ENCODE measurements at regions not wholly inside any gene's neighbourhood (a gene's known extent, or its start where the extent isn't known, plus 50 kb on each side); places are given as distances from the start of the nearest gene placed in this dataset.

- ChIA-PET CTCF (no interaction called here), POLR2A (no interaction called here)
- no peak for TF ChIP-seq CTCF (IDR thresholded peaks at IDR 0.05; ENCODE audit: control extremely low read depth, extremely low read depth, low read depth, missing control alignments)
- DNase-seq (ENCODE audit: extremely low spot score) = no peak
These were observed 658.7 kb downstream of the EPHA4 start for GRCh38 chr2:220913384-220913783.

- ChIA-PET POLR2A (no interaction called here), CTCF (no interaction called here)
- DNase-seq (ENCODE audit: extremely low spot score) = no peak
- TF ChIP-seq CTCF (IDR thresholded peaks at IDR 0.05; ENCODE audit: control extremely low read depth, extremely low read depth, low read depth, missing control alignments) = no peak
These were observed 656.9 kb downstream of the EPHA4 start for GRCh38 chr2:220915092-220915623.

- ChIA-PET CTCF (interaction anchor here (2.5 kb wide), 1 partner anchor 24 kb away, joined by 6 read pairs; no protein-coding TSS in a partner anchor), POLR2A (no interaction called here)
- no peak for TF ChIP-seq CTCF (IDR thresholded peaks at IDR 0.05; ENCODE audit: control extremely low read depth, extremely low read depth, low read depth, missing control alignments)
- no peak for DNase-seq (ENCODE audit: extremely low spot score)
These were observed 655.2 kb downstream of the EPHA4 start for GRCh38 chr2:220916931-220917330.

GRCh38 chr2:220930271-220931076 is 641.6 kb downstream of the EPHA4 start:
- POLR2A ChIA-PET = no interaction called here
- CTCF ChIA-PET = no interaction called here
- no peak for DNase-seq (ENCODE audit: extremely low spot score)
- TF ChIP-seq CTCF (IDR thresholded peaks at IDR 0.05; ENCODE audit: control extremely low read depth, extremely low read depth, low read depth, missing control alignments) = no peak

GRCh38 chr2:220931491-220931890 is 640.6 kb downstream of the EPHA4 start:
- TF ChIP-seq CTCF (IDR thresholded peaks at IDR 0.05; ENCODE audit: control extremely low read depth, extremely low read depth, low read depth, missing control alignments) = no peak
- DNase-seq (ENCODE audit: extremely low spot score) = no peak
- ChIA-PET CTCF (interaction anchor here (2.0 kb wide), 1 partner anchor 10 kb away, joined by 6 read pairs; no protein-coding TSS in a partner anchor), POLR2A (no interaction called here)

- no peak for DNase-seq (ENCODE audit: extremely low spot score)
- no peak for TF ChIP-seq CTCF (IDR thresholded peaks at IDR 0.05; ENCODE audit: control extremely low read depth, extremely low read depth, low read depth, missing control alignments)
- POLR2A ChIA-PET = no interaction called here
- CTCF ChIA-PET = interaction anchor here (2.0 kb wide), 1 partner anchor 9 kb away, joined by 6 read pairs; no protein-coding TSS in a partner anchor
These were observed 640.1 kb downstream of the EPHA4 start for GRCh38 chr2:220932041-220932440.

Data from GM10248 (cell line).